ENCODE measurements at regions not wholly inside any gene's neighbourhood (a gene's known extent, or its start where the extent isn't known, plus 50 kb on each side); places are given as distances from the start of the nearest gene placed in this dataset.

- no peak overlapping the region for H3K27ac Mint-ChIP-seq
Measured at GRCh38 chr4:25474690-25475089, 97.6 kb downstream of the ANAPC4 start.

GRCh38 chr4:25477221-25477620 is 100.2 kb downstream of the ANAPC4 start:
- no peak for ATAC-seq
- Mint-ChIP-seq H3K27me3 (no peaks in the 10 kb centered on the region), H3K27ac (no peak overlapping the region), H3K9me3 (no peaks in the 10 kb centered on the region), H3K4me1 (no peaks in the 10 kb centered on the region), H3K4me3 (no peak overlapping the region), H3K36me3 (peaks cover 6% of the 10 kb centered on the region)

More at GRCh38 chr4:25474690-25475089, 97.6 kb downstream of the ANAPC4 start:
- Mint-ChIP-seq H3K27me3 (no peaks in the 10 kb centered on the region), H3K4me1 (no peaks in the 10 kb centered on the region), H3K4me3 (no peak overlapping the region), H3K36me3 (peaks cover 6% of the 10 kb centered on the region), H3K9me3 (no peaks in the 10 kb centered on the region)
- ATAC-seq, result no peak

- Mint-ChIP-seq H3K27me3 (no peaks in the 10 kb centered on the region), H3K9me3 (peaks cover 6% of the 10 kb centered on the region), H3K4me1 (no peaks in the 10 kb centered on the region), H3K4me3 (no peak overlapping the region), H3K36me3 (peaks cover 6% of the 10 kb centered on the region), H3K27ac (no peak overlapping the region)
- ATAC-seq, result no peak
Measured at GRCh38 chr4:25481648-25482047, 104.6 kb downstream of the ANAPC4 start.

GRCh38 chr4:25484243-25484721 is 107.2 kb downstream of the ANAPC4 start:
- no peaks in the 10 kb centered on the region for H3K36me3 Mint-ChIP-seq
- H3K27ac Mint-ChIP-seq, result no peak overlapping the region
- H3K4me1 Mint-ChIP-seq, result no peaks in the 10 kb centered on the region
- H3K27me3 Mint-ChIP-seq, result peaks cover 11% of the 10 kb centered on the region
- ATAC-seq, result no peak
- peaks cover 10% of the 10 kb centered on the region for H3K9me3 Mint-ChIP-seq
- no peak overlapping the region for H3K4me3 Mint-ChIP-seq

- ATAC-seq, result no peak
- Mint-ChIP-seq H3K4me1 (no peaks in the 10 kb centered on the region), H3K4me3 (no peak overlapping the region), H3K36me3 (no peaks in the 10 kb centered on the region), H3K27me3 (peaks cover 11% of the 10 kb centered on the region), H3K27ac (no peak overlapping the region), H3K9me3 (peaks cover 10% of the 10 kb centered on the region)
Measured at GRCh38 chr4:25485104-25485503, 108.0 kb downstream of the ANAPC4 start.

GRCh38 chr4:25486171-25486570 is 109.1 kb downstream of the ANAPC4 start:
- peaks cover 11% of the 10 kb centered on the region for H3K27me3 Mint-ChIP-seq
- no peak overlapping the region for H3K4me3 Mint-ChIP-seq
- H3K27ac Mint-ChIP-seq, result no peak overlapping the region
- no peaks in the 10 kb centered on the region for H3K36me3 Mint-ChIP-seq
- H3K9me3 Mint-ChIP-seq, result peaks cover 10% of the 10 kb centered on the region
- no peaks in the 10 kb centered on the region for H3K4me1 Mint-ChIP-seq
- ATAC-seq, result no peak

- Mint-ChIP-seq H3K36me3 (no peaks in the 10 kb centered on the region), H3K4me1 (no peaks in the 10 kb centered on the region), H3K9me3 (peaks cover 10% of the 10 kb centered on the region), H3K4me3 (no peak overlapping the region), H3K27ac (no peak overlapping the region), H3K27me3 (peaks cover 11% of the 10 kb centered on the region)
- no peak for ATAC-seq
Measured at GRCh38 chr4:25487155-25487554, 110.1 kb downstream of the ANAPC4 start.

GRCh38 chr4:25489253-25489797 is 112.3 kb downstream of the ANAPC4 start:
- no peaks in the 10 kb centered on the region for H3K4me1 Mint-ChIP-seq
- ATAC-seq, result no peak
- H3K27me3 Mint-ChIP-seq, result peaks cover 11% of the 10 kb centered on the region
- no peak overlapping the region for H3K4me3 Mint-ChIP-seq
- no peaks in the 10 kb centered on the region for H3K36me3 Mint-ChIP-seq
- peaks cover 14% of the 10 kb centered on the region for H3K9me3 Mint-ChIP-seq
- no peak overlapping the region for H3K27ac Mint-ChIP-seq

- H3K4me3 Mint-ChIP-seq, result no peak overlapping the region
- no peaks in the 10 kb centered on the region for H3K36me3 Mint-ChIP-seq
- H3K4me1 Mint-ChIP-seq, result no peaks in the 10 kb centered on the region
- H3K27ac Mint-ChIP-seq, result no peak overlapping the region
- no peaks in the 10 kb centered on the region for H3K27me3 Mint-ChIP-seq
- no peak for ATAC-seq
- H3K9me3 Mint-ChIP-seq, result peaks cover 3% of the 10 kb centered on the region
Measured at GRCh38 chr4:25493466-25493865, 116.4 kb downstream of the ANAPC4 start.

GRCh38 chr4:25494166-25494565 is 117.1 kb downstream of the ANAPC4 start:
- no peak overlapping the region for H3K4me3 Mint-ChIP-seq
- no peaks in the 10 kb centered on the region for H3K27me3 Mint-ChIP-seq
- no peaks in the 10 kb centered on the region for H3K4me1 Mint-ChIP-seq
- no peak overlapping the region for H3K27ac Mint-ChIP-seq
- peaks cover 3% of the 10 kb centered on the region for H3K9me3 Mint-ChIP-seq
- no peak for ATAC-seq
- no peaks in the 10 kb centered on the region for H3K36me3 Mint-ChIP-seq

GRCh38 chr4:25500626-25501316 is 123.7 kb downstream of the ANAPC4 start:
- Mint-ChIP-seq H3K9me3 (no peaks in the 10 kb centered on the region), H3K4me1 (no peaks in the 10 kb centered on the region), H3K4me3 (no peak overlapping the region), H3K27ac (no peak overlapping the region), H3K36me3 (no peaks in the 10 kb centered on the region), H3K27me3 (no peaks in the 10 kb centered on the region)
- no peak for ATAC-seq

- Mint-ChIP-seq H3K4me3 (no peak overlapping the region), H3K9me3 (no peaks in the 10 kb centered on the region), H3K4me1 (no peaks in the 10 kb centered on the region), H3K27me3 (no peaks in the 10 kb centered on the region), H3K27ac (no peak overlapping the region), H3K36me3 (no peaks in the 10 kb centered on the region)
- no peak for ATAC-seq
Measured at GRCh38 chr4:25502115-25502514, 125.1 kb downstream of the ANAPC4 start.

GRCh38 chr4:25503779-25504178 is 126.7 kb downstream of the ANAPC4 start:
- no peak for ATAC-seq
- Mint-ChIP-seq H3K4me1 (no peaks in the 10 kb centered on the region), H3K4me3 (no peak overlapping the region), H3K36me3 (no peaks in the 10 kb centered on the region), H3K27me3 (no peaks in the 10 kb centered on the region), H3K9me3 (no peaks in the 10 kb centered on the region), H3K27ac (no peak overlapping the region)

GRCh38 chr4:25504932-25505636 is 128.0 kb downstream of the ANAPC4 start:
- H3K9me3 Mint-ChIP-seq, result no peaks in the 10 kb centered on the region
- H3K27me3 Mint-ChIP-seq, result no peaks in the 10 kb centered on the region
- no peak for ATAC-seq
- no peaks in the 10 kb centered on the region for H3K4me1 Mint-ChIP-seq
- no peaks in the 10 kb centered on the region for H3K36me3 Mint-ChIP-seq
- no peak overlapping the region for H3K4me3 Mint-ChIP-seq
- H3K27ac Mint-ChIP-seq, result no peak overlapping the region

GRCh38 chr4:25505637-25505991 is 128.6 kb downstream of the ANAPC4 start:
- ATAC-seq, result no peak
- Mint-ChIP-seq H3K9me3 (no peaks in the 10 kb centered on the region), H3K27ac (no peak overlapping the region), H3K4me1 (no peaks in the 10 kb centered on the region), H3K27me3 (no peaks in the 10 kb centered on the region), H3K36me3 (no peaks in the 10 kb centered on the region), H3K4me3 (no peak overlapping the region)

- Mint-ChIP-seq H3K27me3 (no peaks in the 10 kb centered on the region), H3K9me3 (no peaks in the 10 kb centered on the region), H3K36me3 (no peaks in the 10 kb centered on the region), H3K4me3 (no peak overlapping the region), H3K4me1 (no peaks in the 10 kb centered on the region), H3K27ac (no peak overlapping the region)
- no peak for ATAC-seq
Measured at GRCh38 chr4:25506032-25506571, 129.0 kb downstream of the ANAPC4 start.
